Type B pancreatic cell (in vitro differentiated cells): ENCODE measurements at regions not wholly inside any gene's neighbourhood (a gene's known extent, or its start where the extent isn't known, plus 50 kb on each side); places are given as distances from the start of the nearest gene placed in this dataset.

Experiments used
- DNase-seq: peaks from one replicate; pipeline ENCODE4 v3.0.0; 2021; ENCODE audit warnings: mixed read lengths; ENCODE audit not compliant: unreplicated experiment; ENCODE audit errors: extremely low spot score
- H3K27ac Mint-ChIP-seq: 2 replicates; pipeline ENCODE4 v1.8.0; 2021; ENCODE audit warnings: mild to moderate bottlenecking, mixed read lengths
- H3K27me3 Mint-ChIP-seq: 2 replicates; pipeline ENCODE4 v1.8.0; 2021; ENCODE audit warnings: mixed read lengths
- H3K36me3 Mint-ChIP-seq: 2 replicates; pipeline ENCODE4 v1.8.0; 2021; ENCODE audit warnings: mixed read lengths
- H3K4me1 Mint-ChIP-seq: one replicate; pipeline ENCODE4 v1.8.0; 2021; ENCODE audit warnings: mixed read lengths; ENCODE audit not compliant: unreplicated experiment
- H3K4me3 Mint-ChIP-seq: 2 replicates; pipeline ENCODE4 v1.8.0; 2021; ENCODE audit warnings: mild to moderate bottlenecking, mixed read lengths
- H3K9me3 Mint-ChIP-seq: 2 replicates; pipeline ENCODE4 v1.8.0; 2021; ENCODE audit warnings: mixed read lengths
- TF ChIP-seq, protein P1 (sequence below): fragments of 200-600 bp; sonication (generic); conservative IDR thresholded peaks from 2 replicates; pipeline ENCODE4 v1.5.0; 2021; ENCODE audit warnings: antibody characterized with exemption, mild to moderate bottlenecking

GRCh38 chr18:60113396-60113795 lies 213.6 kb downstream of the PMAIP1 start:
- TF ChIP-seq, protein P1, sequence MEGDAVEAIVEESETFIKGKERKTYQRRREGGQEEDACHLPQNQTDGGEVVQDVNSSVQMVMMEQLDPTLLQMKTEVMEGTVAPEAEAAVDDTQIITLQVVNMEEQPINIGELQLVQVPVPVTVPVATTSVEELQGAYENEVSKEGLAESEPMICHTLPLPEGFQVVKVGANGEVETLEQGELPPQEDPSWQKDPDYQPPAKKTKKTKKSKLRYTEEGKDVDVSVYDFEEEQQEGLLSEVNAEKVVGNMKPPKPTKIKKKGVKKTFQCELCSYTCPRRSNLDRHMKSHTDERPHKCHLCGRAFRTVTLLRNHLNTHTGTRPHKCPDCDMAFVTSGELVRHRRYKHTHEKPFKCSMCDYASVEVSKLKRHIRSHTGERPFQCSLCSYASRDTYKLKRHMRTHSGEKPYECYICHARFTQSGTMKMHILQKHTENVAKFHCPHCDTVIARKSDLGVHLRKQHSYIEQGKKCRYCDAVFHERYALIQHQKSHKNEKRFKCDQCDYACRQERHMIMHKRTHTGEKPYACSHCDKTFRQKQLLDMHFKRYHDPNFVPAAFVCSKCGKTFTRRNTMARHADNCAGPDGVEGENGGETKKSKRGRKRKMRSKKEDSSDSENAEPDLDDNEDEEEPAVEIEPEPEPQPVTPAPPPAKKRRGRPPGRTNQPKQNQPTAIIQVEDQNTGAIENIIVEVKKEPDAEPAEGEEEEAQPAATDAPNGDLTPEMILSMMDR = no peak
- Mint-ChIP-seq H3K9me3 (no peaks in the 10 kb centered on the region), H3K27me3 (no peaks in the 10 kb centered on the region), H3K4me3 (no peak overlapping the region), H3K36me3 (no peaks in the 10 kb centered on the region), H3K4me1 (no peaks in the 10 kb centered on the region), H3K27ac (no peak overlapping the region)
- no peak for DNase-seq

DNA sequence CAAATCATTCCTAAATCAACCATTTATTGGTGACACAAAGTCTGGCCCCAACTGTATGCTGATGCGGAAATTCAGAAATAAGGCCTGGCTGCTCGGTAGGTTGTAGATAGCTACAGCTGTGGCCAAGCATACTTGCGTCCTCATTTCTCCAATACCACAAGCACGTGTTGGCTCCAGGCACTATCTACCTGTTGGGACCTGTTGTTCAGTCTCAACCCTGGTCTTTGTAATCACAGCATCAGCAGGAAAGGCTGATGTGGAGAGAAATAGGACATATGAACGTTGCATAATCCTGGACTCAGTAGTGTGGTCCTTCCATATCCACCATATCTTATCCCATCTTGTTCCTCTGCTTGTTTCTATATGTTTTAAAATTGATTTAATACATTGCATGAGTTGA lies 212.6 kb downstream of the PMAIP1 start:
- Mint-ChIP-seq H3K4me1 (no peaks in the 10 kb centered on the region), H3K27ac (no peak overlapping the region), H3K9me3 (no peaks in the 10 kb centered on the region), H3K4me3 (no peak overlapping the region), H3K27me3 (no peaks in the 10 kb centered on the region), H3K36me3 (no peaks in the 10 kb centered on the region)
- DNase-seq = no peak
- TF ChIP-seq, protein P1 = no peak

GRCh38 chr18:60111525-60111924 lies 211.7 kb downstream of the PMAIP1 start:
- no peak for DNase-seq
- no peaks in the 10 kb centered on the region for H3K27me3 Mint-ChIP-seq
- no peaks in the 10 kb centered on the region for H3K9me3 Mint-ChIP-seq
- H3K4me3 Mint-ChIP-seq = no peak overlapping the region
- H3K27ac Mint-ChIP-seq = no peak overlapping the region
- TF ChIP-seq, protein P1 = no peak
- H3K4me1 Mint-ChIP-seq = no peaks in the 10 kb centered on the region
- no peaks in the 10 kb centered on the region for H3K36me3 Mint-ChIP-seq

- H3K27me3 Mint-ChIP-seq = no peaks in the 10 kb centered on the region
- TF ChIP-seq, protein P1 = no peak
- H3K4me3 Mint-ChIP-seq = no peak overlapping the region
- DNase-seq = no peak
- H3K27ac Mint-ChIP-seq = no peak overlapping the region
- no peaks in the 10 kb centered on the region for H3K36me3 Mint-ChIP-seq
- no peaks in the 10 kb centered on the region for H3K4me1 Mint-ChIP-seq
- no peaks in the 10 kb centered on the region for H3K9me3 Mint-ChIP-seq
Measured at GRCh38 chr18:60110836-60111235, 211.0 kb downstream of the PMAIP1 start.

DNA sequence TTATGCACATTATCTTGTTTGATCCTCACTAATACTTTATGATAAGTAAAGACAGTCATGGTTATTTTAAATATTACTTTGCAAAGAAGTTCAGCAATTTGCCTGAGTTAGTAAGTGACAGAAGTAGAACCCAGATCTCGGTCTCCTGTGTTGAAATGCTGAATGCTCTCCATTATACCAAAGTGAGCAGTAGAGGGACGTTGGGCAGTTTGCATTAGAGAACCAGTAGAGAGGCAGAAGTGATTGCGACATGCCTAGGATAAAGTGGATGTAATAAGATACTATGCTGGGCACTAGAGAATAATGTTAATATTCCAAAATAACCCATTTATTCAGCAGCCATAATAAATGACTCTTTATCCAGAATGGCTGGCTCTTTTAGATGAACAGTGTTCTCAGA lies 201.0 kb downstream of the PMAIP1 start:
- DNase-seq = no peak
- Mint-ChIP-seq H3K4me3 (no peak overlapping the region), H3K9me3 (peaks cover 4% of the 10 kb centered on the region), H3K27ac (no peak overlapping the region), H3K4me1 (no peaks in the 10 kb centered on the region), H3K27me3 (no peaks in the 10 kb centered on the region), H3K36me3 (no peaks in the 10 kb centered on the region)
- TF ChIP-seq, protein P1 = no peak

- peaks cover 4% of the 10 kb centered on the region for H3K9me3 Mint-ChIP-seq
Measured at GRCh38 chr18:60099709-60100108, 199.9 kb downstream of the PMAIP1 start.

More at GRCh38 chr18:60099709-60100108, 199.9 kb downstream of the PMAIP1 start:
- Mint-ChIP-seq H3K27me3 (no peaks in the 10 kb centered on the region), H3K27ac (no peak overlapping the region), H3K4me3 (no peak overlapping the region), H3K36me3 (no peaks in the 10 kb centered on the region), H3K4me1 (no peaks in the 10 kb centered on the region)
- TF ChIP-seq, protein P1 = no peak
- DNase-seq = no peak
